ENCODE measurements at regions not wholly inside any gene's neighbourhood (a gene's known extent, or its start where the extent isn't known, plus 50 kb on each side); places are given as distances from the start of the nearest gene placed in this dataset.

- H3K27me3 ChIP-seq (ENCODE audit: insufficient read depth, low read length) = no peaks in the 10 kb centered on the region
- no peak for TF ChIP-seq EZH2phosphoT487 (IDR thresholded peaks at IDR 0.05; ENCODE audit: borderline replicate concordance)
- no peak for TF ChIP-seq ZBTB33 (IDR thresholded peaks at IDR 0.05; ENCODE audit: extremely low read depth, insufficient replicate concordance, low read length)
- TF ChIP-seq ZNF274 (IDR thresholded peaks at IDR 0.05; ENCODE audit: low read depth, low read length) = no peak
- no peaks in the 10 kb centered on the region for H3K9me2 ChIP-seq (ENCODE audit: insufficient read depth)
- no peak overlapping the region for H3K4me3 ChIP-seq (replicated peaks in 1 of 2; ENCODE audit: low read depth in 1 of 2, low read length in 2 of 2)
- RAD21 ChIA-PET (ENCODE audit: low non-redundant PET in 1 of 2, low total read pairs in 2 of 2, uncharacterized antibody in 2 of 2, unreplicated experiment in 2 of 2) = no interaction called here
- H3K9me3 ChIP-seq (ENCODE audit: control insufficient read depth in 1 of 2, insufficient read depth in 1 of 2, low read depth in 1 of 2, low read length in 2 of 2) = no peaks in the 10 kb centered on the region
- no peak overlapping the region for H3K27ac ChIP-seq (ENCODE audit: low read depth, low read length)
- H4K20me1 ChIP-seq (ENCODE audit: insufficient read depth) = no peaks in the 10 kb centered on the region
- no peak overlapping the region for H3K4me2 ChIP-seq (ENCODE audit: low read length)
- ATAC-seq (no peak), DNase-seq (ENCODE audit: low read depth, low spot score) (no peak)
- CTCF ChIA-PET = no interaction called here
- H3K79me2 ChIP-seq (ENCODE audit: insufficient read depth, low read length) = no peaks in the 10 kb centered on the region
- H3K9ac ChIP-seq (ENCODE audit: low read length) = no peak overlapping the region
- no TSS peak for BruUV-seq (replicated peaks)
- H2AFZ ChIP-seq (ENCODE audit: low read depth, low read length, poor library complexity, severe bottlenecking) = no peak overlapping the region
- POLR2A ChIA-PET = no interaction called here
- H3K4me1 ChIP-seq (ENCODE audit: control insufficient read depth in 1 of 2, insufficient read depth in 2 of 2, low read length in 2 of 2) = no peaks in the 10 kb centered on the region
- no peaks in the 10 kb centered on the region for H3K36me3 ChIP-seq (ENCODE audit: control insufficient read depth in 1 of 2, insufficient read depth in 2 of 2, low read length in 2 of 2)
- intact Hi-C loops (cut with micrococcal nuclease) = no loop called here
Observed at GRCh38 chr1:226496453-226497015, 52.0 kb upstream of the STUM start.

DNA sequence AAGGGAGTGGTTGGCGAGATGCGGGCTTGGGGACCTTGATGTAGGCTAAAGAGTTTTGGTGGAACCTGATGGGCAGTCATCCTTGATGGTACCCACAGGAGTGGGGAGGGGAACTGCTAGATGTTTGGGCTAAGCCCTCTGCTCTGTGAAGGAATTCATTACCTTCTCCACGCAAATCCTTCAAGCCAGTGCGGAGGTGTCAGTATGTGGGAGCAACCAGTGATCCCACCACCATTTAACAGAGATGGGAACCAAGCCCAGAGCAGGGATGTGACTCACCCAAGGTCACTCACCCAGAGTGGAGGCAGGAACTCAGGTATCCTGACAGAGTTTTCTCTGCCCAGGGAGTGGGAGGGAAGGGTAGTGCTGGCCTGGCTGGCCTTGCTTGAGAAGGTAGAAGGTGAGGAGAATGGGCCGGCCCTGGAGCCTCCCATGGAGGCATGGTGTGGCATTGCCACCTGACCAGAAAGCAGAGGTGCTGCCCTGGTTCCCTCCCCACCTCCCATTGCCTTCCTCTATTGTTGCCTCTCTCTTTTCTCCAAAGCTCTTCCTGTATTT, 51.2 kb upstream of the STUM start:
- no peak overlapping the region for H2AFZ ChIP-seq (ENCODE audit: low read depth, low read length, poor library complexity, severe bottlenecking)
- DNase-seq (ENCODE audit: low read depth, low spot score) = no peak
- POLR2A ChIA-PET = no interaction called here
- CTCF ChIA-PET = no interaction called here
- no peaks in the 10 kb centered on the region for H3K9me2 ChIP-seq (ENCODE audit: insufficient read depth)
- no peaks in the 10 kb centered on the region for H3K4me1 ChIP-seq (ENCODE audit: control insufficient read depth in 1 of 2, insufficient read depth in 2 of 2, low read length in 2 of 2)
- H3K27me3 ChIP-seq (ENCODE audit: insufficient read depth, low read length) = no peaks in the 10 kb centered on the region
- no peaks in the 10 kb centered on the region for H3K36me3 ChIP-seq (ENCODE audit: control insufficient read depth in 1 of 2, insufficient read depth in 2 of 2, low read length in 2 of 2)
- intact Hi-C loops (cut with micrococcal nuclease) = no loop called here
- H3K4me2 ChIP-seq (ENCODE audit: low read length) = no peak overlapping the region
- H3K9me3 ChIP-seq (ENCODE audit: control insufficient read depth in 1 of 2, insufficient read depth in 1 of 2, low read depth in 1 of 2, low read length in 2 of 2) = no peaks in the 10 kb centered on the region
- H3K9ac ChIP-seq (ENCODE audit: low read length) = no peak overlapping the region
- H3K79me2 ChIP-seq (ENCODE audit: insufficient read depth, low read length) = no peaks in the 10 kb centered on the region
- no peak overlapping the region for H3K4me3 ChIP-seq (replicated peaks in 1 of 2; ENCODE audit: low read depth in 1 of 2, low read length in 2 of 2)
- H4K20me1 ChIP-seq (ENCODE audit: insufficient read depth) = no peaks in the 10 kb centered on the region
- no peak overlapping the region for H3K27ac ChIP-seq (ENCODE audit: low read depth, low read length)
- BruUV-seq (replicated peaks) = no TSS peak
- peak; percentile 32; the same call in 1 of the 2 replicates for ATAC-seq
- RAD21 ChIA-PET (ENCODE audit: low non-redundant PET in 1 of 2, low total read pairs in 2 of 2, uncharacterized antibody in 2 of 2, unreplicated experiment in 2 of 2) = no interaction called here
- TF ChIP-seq ZBTB33 (IDR thresholded peaks at IDR 0.05; ENCODE audit: extremely low read depth, insufficient replicate concordance, low read length) (no peak), YY1 (IDR thresholded peaks at IDR 0.05; ENCODE audit: extremely low read depth, insufficient replicate concordance, low read depth, low read length) (no peak), REST (IDR thresholded peaks at IDR 0.05; ENCODE audit: low read depth) (no peak), EZH2 (IDR thresholded peaks at IDR 0.05) (no peak), ELF1 (IDR thresholded peaks at IDR 0.05; ENCODE audit: borderline replicate concordance, low read depth) (no peak), CBX3 (IDR thresholded peaks at IDR 0.05; ENCODE audit: low read depth) (no peak), SIN3A (IDR thresholded peaks at IDR 0.05; ENCODE audit: low read depth) (no peak), SP1 (IDR thresholded peaks at IDR 0.05; ENCODE audit: low read depth) (no peak)
- TF ChIP-seq, protein P1, sequence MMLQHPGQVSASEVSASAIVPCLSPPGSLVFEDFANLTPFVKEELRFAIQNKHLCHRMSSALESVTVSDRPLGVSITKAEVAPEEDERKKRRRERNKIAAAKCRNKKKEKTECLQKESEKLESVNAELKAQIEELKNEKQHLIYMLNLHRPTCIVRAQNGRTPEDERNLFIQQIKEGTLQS (IDR thresholded peaks at IDR 0.05) = no peak

All from HCT116 (cell line).